GM21515 (cell line): ENCODE measurements at regions not wholly inside any gene's neighbourhood (a gene's known extent, or its start where the extent isn't known, plus 50 kb on each side); places are given as distances from the start of the nearest gene placed in this dataset.

Experiments used
- ATAC-seq: cut with Tn5 transposase; IDR thresholded peaks from one replicate; pipeline ENCODE4 v1.9.1; 2021; ENCODE audit not compliant: unreplicated experiment

GRCh38 chr2:18639756-18640453 is 50.5 kb upstream of the NT5C1B start:
- no peak for ATAC-seq
